Activated naive CD4-positive, alpha-beta T cell treated with anti-CD3 and anti-CD28 coated beads, Interleukin-2, amount 50 U/mL, for 24 hours (primary cell): ENCODE measurements at regions not wholly inside any gene's neighbourhood (a gene's known extent, or its start where the extent isn't known, plus 50 kb on each side); places are given as distances from the start of the nearest gene placed in this dataset.
"Not testable (repeated sequence)": the region's sequence is repeated elsewhere in the genome, so short reads cannot be mapped to it uniquely, and the experiment has no call there.

Experiments
- H3K27ac Mint-ChIP-seq: one replicate; pipeline ENCODE4 v1.8.0; 2021; ENCODE audit warnings: mild to moderate bottlenecking, mixed read lengths
- H3K27me3 Mint-ChIP-seq: one replicate; pipeline ENCODE4 v1.8.0; 2021; ENCODE audit warnings: mixed read lengths
- H3K36me3 Mint-ChIP-seq: one replicate; pipeline ENCODE4 v1.8.0; 2021; ENCODE audit warnings: mixed read lengths
- H3K4me1 Mint-ChIP-seq: one replicate; pipeline ENCODE4 v1.8.0; 2021; ENCODE audit warnings: mixed read lengths
- H3K4me3 Mint-ChIP-seq: one replicate; pipeline ENCODE4 v1.8.0; 2021; ENCODE audit warnings: mild to moderate bottlenecking, mixed read lengths
- H3K9me3 Mint-ChIP-seq: one replicate; pipeline ENCODE4 v1.8.0; 2021; ENCODE audit warnings: mixed read lengths

DNA sequence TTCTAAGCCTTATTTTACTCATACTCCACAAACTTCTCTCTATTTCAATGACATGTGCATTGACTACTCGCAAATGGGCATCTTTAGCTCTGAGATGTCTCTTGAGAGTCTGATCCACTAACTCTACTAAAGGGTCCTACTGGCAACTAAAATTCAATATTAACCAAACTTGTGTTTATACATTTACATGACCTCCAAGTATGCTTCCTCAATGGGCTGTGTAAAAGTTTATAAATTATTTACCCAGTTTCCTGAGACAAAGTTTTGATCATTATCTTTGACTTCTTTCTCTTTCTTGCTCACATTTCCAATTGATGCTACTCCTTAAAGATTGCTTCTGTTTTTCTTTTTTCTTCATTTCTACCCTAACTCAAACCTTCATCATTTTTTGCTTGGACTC, 510.1 kb upstream of the DAB2 start:
- peaks cover 4% of the 10 kb centered on the region for H3K9me3 Mint-ChIP-seq
- H3K4me3 Mint-ChIP-seq = no peak overlapping the region
- H3K36me3 Mint-ChIP-seq = no peaks in the 10 kb centered on the region
- H3K4me1 Mint-ChIP-seq = no peaks in the 10 kb centered on the region
- no peak overlapping the region for H3K27ac Mint-ChIP-seq
- peaks cover 9% of the 10 kb centered on the region for H3K27me3 Mint-ChIP-seq

GRCh38 chr5:39933061-39933460, 508.3 kb upstream of the DAB2 start:
- Mint-ChIP-seq H3K9me3 (no peaks in the 10 kb centered on the region), H3K4me1 (no peaks in the 10 kb centered on the region), H3K4me3 (no peak overlapping the region), H3K27ac (no peak overlapping the region), H3K36me3 (no peaks in the 10 kb centered on the region), H3K27me3 (peaks cover 13% of the 10 kb centered on the region)

DNA sequence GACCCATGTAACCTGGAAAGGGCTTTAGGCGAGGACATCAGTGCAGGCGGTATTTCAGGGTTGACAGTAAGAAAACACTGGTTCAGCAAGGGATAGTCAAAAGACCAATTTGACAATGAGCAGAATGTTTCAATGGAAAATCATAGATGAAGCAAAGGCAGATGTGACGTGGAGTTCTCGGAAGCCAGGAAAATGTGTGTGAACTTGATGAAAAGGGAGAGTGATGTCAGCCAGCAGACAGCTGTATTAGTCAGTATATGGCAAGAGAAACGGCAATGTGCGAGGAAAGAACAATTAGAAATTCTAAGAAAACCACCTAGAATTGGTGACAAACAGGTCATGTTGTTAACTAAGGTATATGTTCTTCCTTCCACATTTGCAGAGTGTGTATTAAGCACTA, 503.9 kb upstream of the DAB2 start:
- Mint-ChIP-seq H3K9me3 (no peaks in the 10 kb centered on the region), H3K4me3 (no peak overlapping the region), H3K27me3 (peaks cover 16% of the 10 kb centered on the region), H3K27ac (no peak overlapping the region), H3K36me3 (no peaks in the 10 kb centered on the region), H3K4me1 (no peaks in the 10 kb centered on the region)

- H3K9me3 Mint-ChIP-seq = no peaks in the 10 kb centered on the region
- no peaks in the 10 kb centered on the region for H3K4me1 Mint-ChIP-seq
- H3K4me3 Mint-ChIP-seq = no peak overlapping the region
- no peak overlapping the region for H3K27ac Mint-ChIP-seq
- H3K36me3 Mint-ChIP-seq = no peaks in the 10 kb centered on the region
- peaks cover under 1% of the 10 kb centered on the region for H3K27me3 Mint-ChIP-seq
Observed at GRCh38 chr5:39919876-39920275, 495.1 kb upstream of the DAB2 start.

DNA sequence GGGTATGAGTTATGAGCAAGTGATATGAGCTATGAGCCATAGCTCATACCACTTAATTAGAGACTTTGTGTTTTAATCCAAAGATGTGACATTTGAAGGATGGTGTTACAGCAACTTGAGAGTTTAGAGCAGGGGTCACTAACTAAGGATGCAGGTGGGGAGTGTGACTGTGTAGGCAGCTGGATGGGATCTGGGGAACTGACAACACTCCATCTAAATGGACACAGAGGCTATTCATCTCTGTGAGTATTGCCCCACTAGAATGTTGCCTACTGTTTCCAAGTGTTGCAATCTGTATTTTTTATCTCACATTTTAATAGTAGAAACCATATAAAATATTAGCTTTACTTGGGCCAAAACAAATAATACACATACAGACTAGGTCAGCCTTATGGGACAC, 488.1 kb upstream of the DAB2 start:
- no peak overlapping the region for H3K4me3 Mint-ChIP-seq
- H3K27me3 Mint-ChIP-seq = peaks cover 5% of the 10 kb centered on the region
- no peaks in the 10 kb centered on the region for H3K4me1 Mint-ChIP-seq
- H3K9me3 Mint-ChIP-seq = no peaks in the 10 kb centered on the region
- no peak overlapping the region for H3K27ac Mint-ChIP-seq
- no peaks in the 10 kb centered on the region for H3K36me3 Mint-ChIP-seq

GRCh38 chr5:39907267-39907951, 482.6 kb upstream of the DAB2 start:
- H3K36me3 Mint-ChIP-seq, H3K27ac Mint-ChIP-seq, H3K4me3 Mint-ChIP-seq, H3K9me3 Mint-ChIP-seq, H3K4me1 Mint-ChIP-seq: not testable (repeated sequence)
- peaks cover 12% of the 10 kb centered on the region for H3K27me3 Mint-ChIP-seq

DNA sequence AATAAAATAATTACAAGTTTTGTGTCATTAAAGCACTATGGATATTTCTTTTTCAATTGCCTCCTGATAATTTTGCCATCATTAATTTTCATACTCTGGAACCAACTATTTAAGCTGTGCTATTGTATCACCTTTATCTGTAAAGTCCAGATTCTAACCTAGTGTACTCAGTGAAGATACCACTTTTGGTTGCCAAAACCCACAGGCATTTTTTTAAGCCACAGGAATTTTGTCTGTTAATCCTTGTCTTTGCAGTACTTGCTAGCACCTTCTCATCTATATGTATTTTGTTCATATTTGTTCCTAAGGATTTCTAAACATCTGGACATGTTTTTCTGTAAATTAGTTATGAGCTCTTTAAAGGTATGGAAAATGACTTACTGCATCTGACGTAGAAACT, 481.4 kb upstream of the DAB2 start:
- Mint-ChIP-seq H3K9me3 (no peaks in the 10 kb centered on the region), H3K4me3 (no peak overlapping the region), H3K4me1 (no peaks in the 10 kb centered on the region), H3K36me3 (no peaks in the 10 kb centered on the region), H3K27me3 (peaks cover 13% of the 10 kb centered on the region), H3K27ac (no peak overlapping the region)

GRCh38 chr5:39905356-39905755, 480.6 kb upstream of the DAB2 start:
- Mint-ChIP-seq H3K36me3 (no peaks in the 10 kb centered on the region), H3K27ac (no peak overlapping the region), H3K9me3 (no peaks in the 10 kb centered on the region), H3K4me1 (no peaks in the 10 kb centered on the region), H3K27me3 (peaks cover 15% of the 10 kb centered on the region), H3K4me3 (no peak overlapping the region)

DNA sequence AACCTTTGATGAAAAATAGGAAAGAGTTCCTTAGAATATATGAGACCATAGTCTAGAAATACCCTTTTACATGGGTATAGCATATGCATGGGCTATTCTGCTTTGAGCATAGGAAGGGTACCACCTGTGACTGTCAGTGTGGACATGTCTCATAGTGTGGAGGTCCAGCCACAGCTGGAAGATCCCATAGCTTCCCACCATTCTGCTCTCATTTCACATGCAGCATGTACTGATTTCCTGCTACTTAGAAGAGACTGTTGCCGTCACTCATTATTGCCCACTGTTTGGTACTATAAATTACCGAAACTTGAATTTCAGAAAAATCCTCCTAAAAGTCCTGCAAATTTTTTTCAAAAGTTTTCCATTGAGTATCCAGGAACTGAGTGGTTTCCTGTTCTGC, 477.8 kb upstream of the DAB2 start:
- no peak overlapping the region for H3K27ac Mint-ChIP-seq
- no peaks in the 10 kb centered on the region for H3K36me3 Mint-ChIP-seq

DNA sequence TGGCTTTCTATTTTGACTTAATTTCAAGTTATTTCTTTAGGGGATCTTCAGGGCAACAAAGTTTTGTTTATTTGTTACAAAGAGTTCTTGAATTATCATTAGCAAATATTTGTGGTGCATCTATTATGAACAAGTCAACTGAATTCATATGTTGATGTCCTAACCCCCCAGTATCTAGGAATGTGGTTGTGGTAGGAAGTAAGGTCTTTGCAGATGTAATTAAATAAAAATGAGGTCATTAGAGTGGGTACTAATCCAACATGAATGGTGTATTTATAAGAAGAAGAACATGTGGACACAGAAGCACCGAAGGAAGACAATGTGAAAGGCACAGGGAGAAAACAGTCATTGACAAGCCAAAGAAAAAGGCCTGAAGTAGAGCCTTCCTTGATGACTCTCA, 474.0 kb upstream of the DAB2 start:
- Mint-ChIP-seq H3K27ac (no peak overlapping the region), H3K27me3 (peaks cover 15% of the 10 kb centered on the region), H3K4me3 (no peak overlapping the region), H3K9me3 (no peaks in the 10 kb centered on the region), H3K36me3 (no peaks in the 10 kb centered on the region), H3K4me1 (no peaks in the 10 kb centered on the region)

More for the DNA sequence above, 477.8 kb upstream of the DAB2 start:
- Mint-ChIP-seq H3K4me1 (no peaks in the 10 kb centered on the region), H3K4me3 (no peak overlapping the region), H3K9me3 (no peaks in the 10 kb centered on the region), H3K27me3 (peaks cover 12% of the 10 kb centered on the region)

DNA sequence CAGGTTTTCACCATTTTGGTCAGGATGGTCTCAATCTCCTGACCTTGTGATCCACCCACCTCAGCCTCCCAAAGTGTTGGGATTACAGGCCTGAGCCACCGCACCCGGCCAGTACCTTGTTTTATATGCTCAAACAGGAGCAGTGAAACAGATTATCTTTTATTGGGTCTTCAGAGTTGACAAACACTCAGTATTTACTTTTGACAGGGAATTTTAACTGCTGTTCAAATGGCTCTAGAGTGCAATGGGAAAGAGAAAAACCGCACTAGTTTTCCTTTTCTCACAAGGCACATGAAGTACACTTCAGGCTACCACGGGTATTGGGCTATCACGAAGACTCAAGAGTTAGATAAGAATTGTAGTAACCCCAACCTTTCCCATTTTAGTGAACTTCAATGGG, 471.9 kb upstream of the DAB2 start:
- H3K27me3 Mint-ChIP-seq = peaks cover 9% of the 10 kb centered on the region
- H3K4me1 Mint-ChIP-seq = no peaks in the 10 kb centered on the region
- no peaks in the 10 kb centered on the region for H3K9me3 Mint-ChIP-seq

GRCh38 chr5:39896104-39896503, 471.3 kb upstream of the DAB2 start:
- H3K4me1 Mint-ChIP-seq = no peaks in the 10 kb centered on the region
- H3K27ac Mint-ChIP-seq = no peak overlapping the region
- no peak overlapping the region for H3K4me3 Mint-ChIP-seq
- H3K36me3 Mint-ChIP-seq = no peaks in the 10 kb centered on the region
- H3K27me3 Mint-ChIP-seq = peaks cover 10% of the 10 kb centered on the region
- H3K9me3 Mint-ChIP-seq = no peaks in the 10 kb centered on the region

More for the DNA sequence above, 471.9 kb upstream of the DAB2 start:
- Mint-ChIP-seq H3K4me3 (no peak overlapping the region), H3K27ac (no peak overlapping the region), H3K36me3 (no peaks in the 10 kb centered on the region)

DNA sequence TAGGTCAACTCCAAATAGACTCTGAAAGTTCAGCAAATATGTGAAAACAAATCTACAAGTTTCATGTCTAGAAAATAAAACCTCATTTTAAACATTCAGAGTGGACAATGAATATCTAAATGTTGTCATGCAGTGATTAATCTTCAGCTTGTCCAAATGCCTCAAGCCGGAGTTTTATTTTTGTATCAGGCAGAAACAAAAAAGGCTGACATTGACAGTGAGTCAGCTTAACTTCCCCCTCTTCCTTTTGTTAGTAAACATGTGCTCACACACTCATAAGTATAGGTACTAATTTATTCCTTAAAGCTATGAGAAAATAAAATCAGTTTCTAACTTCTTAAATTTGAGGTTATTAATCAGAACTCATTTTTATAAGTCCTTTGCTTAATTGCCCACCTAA, 467.9 kb upstream of the DAB2 start:
- Mint-ChIP-seq H3K4me1 (no peaks in the 10 kb centered on the region), H3K36me3 (no peaks in the 10 kb centered on the region), H3K27ac (no peak overlapping the region), H3K9me3 (peaks cover 3% of the 10 kb centered on the region), H3K4me3 (no peak overlapping the region), H3K27me3 (peaks cover 16% of the 10 kb centered on the region)

- H3K36me3 Mint-ChIP-seq = no peaks in the 10 kb centered on the region
- H3K27ac Mint-ChIP-seq = no peak overlapping the region
- H3K4me1 Mint-ChIP-seq = no peaks in the 10 kb centered on the region
- peaks cover 18% of the 10 kb centered on the region for H3K27me3 Mint-ChIP-seq
- peaks cover 3% of the 10 kb centered on the region for H3K9me3 Mint-ChIP-seq
- no peak overlapping the region for H3K4me3 Mint-ChIP-seq
Observed at GRCh38 chr5:39891376-39891775, 466.6 kb upstream of the DAB2 start.

GRCh38 chr5:39880985-39881384, 456.2 kb upstream of the DAB2 start:
- Mint-ChIP-seq H3K27me3 (peaks cover 18% of the 10 kb centered on the region), H3K4me3 (no peak overlapping the region), H3K27ac (no peak overlapping the region), H3K4me1 (no peaks in the 10 kb centered on the region), H3K9me3 (no peaks in the 10 kb centered on the region), H3K36me3 (no peaks in the 10 kb centered on the region)

GRCh38 chr5:39877479-39877878, 452.7 kb upstream of the DAB2 start:
- Mint-ChIP-seq H3K4me1 (no peaks in the 10 kb centered on the region), H3K9me3 (no peaks in the 10 kb centered on the region), H3K27me3 (peaks cover 20% of the 10 kb centered on the region), H3K4me3 (no peak overlapping the region), H3K27ac (no peak overlapping the region), H3K36me3 (no peaks in the 10 kb centered on the region)

DNA sequence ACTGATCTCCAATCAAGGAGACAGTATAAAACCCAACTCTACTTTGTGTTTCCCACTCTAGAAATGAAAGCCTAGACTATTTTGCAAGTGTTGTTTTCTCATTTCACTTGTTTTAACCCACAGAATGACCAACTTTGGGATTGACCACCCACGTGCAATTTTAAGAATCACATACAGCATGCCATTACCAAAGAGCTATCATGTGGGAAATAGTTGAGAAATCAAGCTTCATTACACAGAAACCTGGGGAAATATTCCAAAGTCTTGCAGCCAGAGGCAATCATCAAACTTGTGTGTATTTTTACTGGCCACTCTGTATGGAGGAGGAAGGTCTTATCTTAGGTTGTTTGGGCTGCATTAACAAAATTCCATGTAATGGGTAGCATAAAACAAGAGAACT, 451.4 kb upstream of the DAB2 start:
- no peak overlapping the region for H3K4me3 Mint-ChIP-seq
- no peaks in the 10 kb centered on the region for H3K4me1 Mint-ChIP-seq

More for the DNA sequence above, 451.4 kb upstream of the DAB2 start:
- peaks cover 20% of the 10 kb centered on the region for H3K27me3 Mint-ChIP-seq
- no peaks in the 10 kb centered on the region for H3K9me3 Mint-ChIP-seq
- no peak overlapping the region for H3K27ac Mint-ChIP-seq
- H3K36me3 Mint-ChIP-seq = no peaks in the 10 kb centered on the region
